Inflammatory macrophage (primary cell): ENCODE measurements at regions not wholly inside any gene's neighbourhood (a gene's known extent, or its start where the extent isn't known, plus 50 kb on each side); places are given as distances from the start of the nearest gene placed in this dataset.
A peak's percentile ranks its signal among the peaks of the same experiment; 100 is the strongest.

Experiments
- DNase-seq, 2 donors: peaks; one replicate each; pipeline ENCODE4 v3.0.0-alpha.2; 2020 to 2022

DNA sequence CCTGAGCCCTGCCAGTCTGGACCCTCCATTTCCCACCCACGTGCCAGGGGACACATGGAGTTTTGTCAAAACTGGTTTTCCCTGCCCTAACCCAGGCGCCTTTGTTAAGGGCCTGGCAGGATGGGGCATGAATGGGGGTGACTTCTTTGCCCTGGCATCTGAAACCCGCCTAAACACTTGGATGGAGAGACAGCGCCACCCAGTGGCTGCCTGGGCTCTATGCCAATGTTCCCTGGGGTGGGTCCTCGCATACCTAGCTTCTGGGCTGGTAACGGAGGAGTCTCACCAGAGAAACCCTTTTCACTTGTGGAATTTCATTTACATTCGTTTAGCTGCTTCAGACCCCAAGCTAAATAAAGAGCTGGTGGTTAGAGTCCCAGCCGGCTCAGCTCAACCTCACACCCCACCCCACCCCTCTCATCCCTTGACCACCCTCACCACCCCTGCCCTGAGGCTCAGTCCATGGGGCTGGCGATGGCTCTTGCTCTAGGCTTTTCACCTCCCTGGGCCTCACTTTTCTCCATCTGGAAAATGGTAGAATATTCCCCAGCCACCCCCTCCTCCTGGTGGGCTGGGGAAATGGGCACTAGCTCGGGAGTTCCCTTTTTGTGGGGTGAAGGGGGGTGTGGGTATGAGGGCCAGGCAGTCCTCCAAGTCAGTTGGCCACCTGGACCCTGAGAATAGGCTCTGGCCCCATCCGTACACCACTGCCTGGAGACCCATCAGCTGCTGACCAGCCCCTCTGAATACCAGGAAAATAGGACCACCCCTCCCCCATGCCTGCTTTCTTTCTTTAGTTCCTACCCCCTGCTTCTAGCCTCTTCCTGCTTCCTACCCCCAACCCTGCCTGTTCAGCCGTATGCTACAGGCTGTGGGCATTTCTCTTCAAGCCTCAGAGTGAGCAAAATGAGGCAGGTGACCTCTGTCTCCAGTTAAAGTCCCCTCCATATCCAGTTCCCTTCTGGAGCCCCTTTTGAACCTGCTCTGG lies 57.1 kb upstream of the PJA1 start:
- peak; percentile 44 to 61 for DNase-seq

DNA sequence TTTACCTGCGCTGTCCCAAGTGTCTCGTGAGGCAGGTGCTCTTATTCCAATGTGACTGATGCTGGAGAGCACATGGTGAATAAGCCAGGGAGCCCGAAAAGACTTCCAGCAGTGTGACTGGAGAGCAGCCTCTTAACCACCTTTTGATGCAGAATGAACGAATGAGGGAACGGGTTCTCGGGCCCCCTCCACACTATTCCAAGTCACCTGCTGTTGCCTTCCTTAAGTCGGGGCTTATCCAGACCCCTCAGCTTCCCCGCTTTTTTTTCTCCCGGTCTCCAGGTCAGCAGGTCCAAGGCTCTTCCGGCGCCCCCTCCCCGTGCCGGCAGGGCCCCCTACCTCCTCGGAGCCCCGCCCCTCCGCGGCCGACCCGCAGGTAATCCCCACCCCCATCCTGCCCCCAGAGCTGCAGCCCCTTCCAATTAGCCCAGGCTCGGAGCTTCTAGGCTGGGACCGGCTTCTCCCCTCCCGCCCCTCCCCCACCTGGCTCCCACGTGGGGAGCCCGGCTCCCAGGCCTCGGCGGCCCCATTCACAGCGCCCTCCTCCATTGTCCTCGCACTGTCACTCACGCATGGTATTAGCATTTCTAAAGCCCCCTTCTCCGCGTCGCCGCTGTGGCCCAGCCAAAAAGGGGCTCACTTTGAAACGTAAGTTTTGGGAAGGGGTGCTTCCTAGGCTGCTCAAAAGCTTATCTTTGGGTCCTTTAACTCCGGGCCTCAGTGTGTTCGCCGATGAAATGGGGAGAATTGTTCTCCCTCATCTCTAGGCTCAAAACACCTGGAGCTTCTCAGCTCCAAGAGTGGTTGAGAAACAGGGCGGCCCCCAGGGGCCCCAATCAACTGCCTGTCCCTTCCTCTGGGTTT lies 56.2 kb upstream of the PJA1 start:
- DNase-seq: no peak

GRCh38 chrX:69218407-69218997 lies 53.2 kb upstream of the PJA1 start:
- DNase-seq: no peak

DNA sequence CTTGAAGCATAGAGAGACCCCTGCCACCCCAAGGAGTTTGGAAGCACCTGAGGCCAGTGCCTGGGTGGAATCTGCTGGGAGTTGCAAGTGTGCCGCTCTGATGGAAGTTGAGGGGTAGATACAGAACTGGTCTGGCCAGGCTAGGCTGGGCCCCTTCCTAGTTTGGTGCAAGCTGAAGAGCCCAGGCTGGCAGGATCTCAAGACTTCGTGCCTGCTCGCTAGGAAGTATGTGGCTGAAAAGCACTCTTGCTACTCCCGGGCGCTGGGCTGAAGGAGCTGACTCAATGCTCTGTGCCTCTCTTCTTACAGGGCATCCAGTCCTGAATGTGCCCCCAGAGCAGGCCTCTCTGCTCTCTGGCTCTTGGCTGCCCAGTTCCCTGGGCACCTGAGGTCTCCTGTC lies 51.7 kb upstream of the PJA1 start:
- DNase-seq: no peak

DNA sequence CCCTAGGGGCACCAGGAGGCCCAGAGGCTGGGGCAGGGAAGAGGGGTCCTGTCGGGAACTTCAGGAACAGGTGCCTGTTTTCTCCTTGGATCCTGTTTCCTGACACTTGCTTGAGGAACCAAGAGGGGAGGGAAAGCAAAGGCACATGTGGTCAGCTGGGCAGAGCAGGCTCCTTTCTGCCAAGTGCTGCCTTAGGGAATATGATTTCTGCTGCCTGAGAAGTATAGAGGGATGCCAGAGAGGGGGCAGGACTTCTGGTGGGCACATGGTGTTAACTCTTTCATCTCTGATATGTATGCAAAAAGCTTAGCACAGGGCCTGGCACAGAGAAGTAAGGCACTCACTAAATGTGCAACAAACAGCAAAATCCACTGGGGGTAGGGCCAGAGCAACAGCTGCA lies 51.2 kb upstream of the PJA1 start:
- DNase-seq: no peak

DNA sequence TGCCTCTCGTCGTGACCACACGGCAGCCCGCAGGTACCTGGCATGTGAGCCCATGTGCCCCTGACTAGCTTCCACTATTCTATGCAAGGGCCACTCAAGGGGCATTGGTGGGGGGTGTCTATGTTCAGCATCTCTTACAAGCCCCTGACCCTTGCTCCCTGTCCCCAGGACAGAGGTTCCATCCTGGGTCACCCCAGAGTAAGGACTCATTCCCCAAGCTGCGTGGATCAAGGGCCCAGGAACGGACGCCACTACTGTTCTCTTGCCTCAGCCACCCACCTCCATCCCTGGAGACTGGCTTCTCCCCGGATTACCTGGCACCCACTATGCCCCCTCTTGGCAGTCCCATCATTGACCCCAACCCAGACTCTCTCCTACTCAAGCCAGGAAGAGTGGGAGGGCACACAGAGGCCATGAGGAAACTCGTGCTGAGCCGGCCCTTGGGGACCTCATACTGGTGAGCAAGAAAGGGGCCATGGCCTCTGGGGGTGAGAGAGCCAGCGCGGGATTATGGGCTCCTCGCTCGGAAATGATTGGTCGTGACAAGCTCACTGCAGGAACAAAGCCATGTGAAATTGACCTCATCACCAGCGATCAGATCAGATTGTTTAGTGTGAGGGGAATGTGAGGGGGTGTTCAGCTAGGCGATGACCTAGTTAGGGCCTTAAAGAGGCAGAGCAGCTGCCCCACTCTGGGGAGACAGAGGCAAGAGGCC lies 50.1 kb upstream of the PJA1 start:
- no peak for DNase-seq
